Keratinocyte (primary cell): ENCODE measurements at regions not wholly inside any gene's neighbourhood (a gene's known extent, or its start where the extent isn't known, plus 50 kb on each side); places are given as distances from the start of the nearest gene placed in this dataset.

Experiments
- DNase-seq: peaks from one replicate; pipeline ENCODE4 v3.0.0-alpha.2; 2011; ENCODE audit warnings: low read depth, missing footprints, low spot score
- FAIRE-seq: peaks from 2 replicates; lab custom pipeline; 2011; peaks lifted over from hg19 to GRCh38; lab: Jason Lieb, UNC
- H2AFZ ChIP-seq: 2 replicates; pipeline ENCODE4 v1.6.0; 2012; ENCODE audit warnings: low read length, control low read depth, inconsistent platforms; ENCODE audit not compliant: control insufficient read depth
- H3K27ac ChIP-seq: 2 replicates; pipeline ENCODE4 v1.5.1; 2011; ENCODE audit warnings: low read length; ENCODE audit not compliant: control insufficient read depth, insufficient read depth
- H3K27me3 ChIP-seq: 3 replicates; pipeline ENCODE4 v1.6.0; 2011; ENCODE audit warnings: low read length; ENCODE audit not compliant: control insufficient read depth, insufficient read depth; ENCODE audit errors: extremely low read depth
- H3K36me3 ChIP-seq, 2 experiments: 2 replicates in 1 of 2; 3 replicates in 1 of 2; pipeline ENCODE4 v1.5.1; 2011; ENCODE audit warnings: low read length in 2 of 2, mild to moderate bottlenecking in 1 of 2; ENCODE audit not compliant: control insufficient read depth in 2 of 2, insufficient read depth in 2 of 2; ENCODE audit errors: extremely low read depth in 1 of 2
- H3K4me1 ChIP-seq: 3 replicates; pipeline ENCODE4 v1.5.1; 2011; ENCODE audit warnings: low read length; ENCODE audit not compliant: control insufficient read depth, insufficient read depth; ENCODE audit errors: extremely low read depth
- H3K4me2 ChIP-seq: 3 replicates; pipeline ENCODE4 v1.6.0; 2011; ENCODE audit warnings: low read depth, low read length; ENCODE audit not compliant: control insufficient read depth, insufficient read depth; ENCODE audit errors: extremely low read depth
- H3K4me3 ChIP-seq, 3 experiments: fragments of 200-600 bp in 1 of 3; sonication (generic) in 1 of 3; 2 replicates in 2 of 3; 3 replicates in 1 of 3; pipeline ENCODE4 v1.5.1; 2011 to 2016; ENCODE audit warnings: low read length in 3 of 3, mild to moderate bottlenecking in 3 of 3, control low read depth in 2 of 3, inconsistent platforms in 1 of 3, low read depth in 1 of 3, mixed read lengths in 1 of 3, mixed run types in 1 of 3, moderate library complexity in 1 of 3; ENCODE audit not compliant: control insufficient read depth in 2 of 3, insufficient read depth in 2 of 3; ENCODE audit errors: extremely low read depth in 1 of 3
- H3K79me2 ChIP-seq: 2 replicates; pipeline ENCODE4 v1.6.0; 2012; ENCODE audit warnings: low read length; ENCODE audit not compliant: control insufficient read depth, insufficient read depth
- H3K9ac ChIP-seq: 3 replicates; pipeline ENCODE4 v1.6.0; 2011; ENCODE audit warnings: low read length; ENCODE audit not compliant: control insufficient read depth, insufficient read depth; ENCODE audit errors: extremely low read depth
- H3K9me1 ChIP-seq: 3 replicates; pipeline ENCODE4 v1.6.0; 2011; ENCODE audit warnings: low read length; ENCODE audit not compliant: control insufficient read depth, insufficient read depth; ENCODE audit errors: extremely low read depth
- H3K9me3 ChIP-seq: 2 replicates; pipeline ENCODE4 v1.5.1; 2012; ENCODE audit warnings: low read depth, low read length; ENCODE audit not compliant: control insufficient read depth
- H4K20me1 ChIP-seq: 3 replicates; pipeline ENCODE4 v1.6.0; 2011; ENCODE audit warnings: low read length; ENCODE audit not compliant: control insufficient read depth, insufficient read depth; ENCODE audit errors: extremely low read depth
- EZH2 ChIP-seq: IDR thresholded peaks from one replicate; pipeline ENCODE4 v1.6.1; 2012; ENCODE audit warnings: inconsistent platforms, mild to moderate bottlenecking, low read length, moderate library complexity
- dilution Hi-C: fragments of 300-500 bp; cut with MboI; formaldehyde crosslinking; loops from one replicate; pipeline ENCODE4 v1.7.0; 2020; ENCODE audit warnings: low sequenced_read_pairs; ENCODE audit not compliant: extremely low pct_ligation_motif_present
- TF ChIP-seq, protein P1 (sequence below), 3 experiments: IDR thresholded peaks in 1 of 3; conservative IDR thresholded peaks in 1 of 3; optimal IDR thresholded peaks in 1 of 3; 2 replicates in 2 of 3; 3 replicates in 1 of 3; pipeline versions ENCODE3 to v1.5.1; 2011; ENCODE audit warnings: low read length in 3 of 3, mild to moderate bottlenecking in 3 of 3, moderate library complexity in 2 of 3, control low read depth in 1 of 3, inconsistent platforms in 1 of 3; ENCODE audit not compliant: insufficient read depth in 2 of 3; ENCODE audit errors: extremely low read depth in 1 of 3

GRCh38 chr17:68686108-68686988, 85.2 kb upstream of the FAM20A start:
- no peak overlapping the region for H3K4me2 ChIP-seq
- no peaks in the 10 kb centered on the region for H4K20me1 ChIP-seq
- dilution Hi-C loops, result no loop called here
- no peak overlapping the region for H3K9ac ChIP-seq
- no peak overlapping the region for H3K4me3 ChIP-seq
- H3K4me1 ChIP-seq, result no peaks in the 10 kb centered on the region
- H3K9me1 ChIP-seq, result no peaks in the 10 kb centered on the region
- no peaks in the 10 kb centered on the region for H3K36me3 ChIP-seq
- no peaks in the 10 kb centered on the region for H3K27me3 ChIP-seq
- FAIRE-seq (no peak), DNase-seq (no peak)
- no peaks in the 10 kb centered on the region for H3K9me3 ChIP-seq
- H3K27ac ChIP-seq, result no peak overlapping the region
- TF ChIP-seq, protein P1, sequence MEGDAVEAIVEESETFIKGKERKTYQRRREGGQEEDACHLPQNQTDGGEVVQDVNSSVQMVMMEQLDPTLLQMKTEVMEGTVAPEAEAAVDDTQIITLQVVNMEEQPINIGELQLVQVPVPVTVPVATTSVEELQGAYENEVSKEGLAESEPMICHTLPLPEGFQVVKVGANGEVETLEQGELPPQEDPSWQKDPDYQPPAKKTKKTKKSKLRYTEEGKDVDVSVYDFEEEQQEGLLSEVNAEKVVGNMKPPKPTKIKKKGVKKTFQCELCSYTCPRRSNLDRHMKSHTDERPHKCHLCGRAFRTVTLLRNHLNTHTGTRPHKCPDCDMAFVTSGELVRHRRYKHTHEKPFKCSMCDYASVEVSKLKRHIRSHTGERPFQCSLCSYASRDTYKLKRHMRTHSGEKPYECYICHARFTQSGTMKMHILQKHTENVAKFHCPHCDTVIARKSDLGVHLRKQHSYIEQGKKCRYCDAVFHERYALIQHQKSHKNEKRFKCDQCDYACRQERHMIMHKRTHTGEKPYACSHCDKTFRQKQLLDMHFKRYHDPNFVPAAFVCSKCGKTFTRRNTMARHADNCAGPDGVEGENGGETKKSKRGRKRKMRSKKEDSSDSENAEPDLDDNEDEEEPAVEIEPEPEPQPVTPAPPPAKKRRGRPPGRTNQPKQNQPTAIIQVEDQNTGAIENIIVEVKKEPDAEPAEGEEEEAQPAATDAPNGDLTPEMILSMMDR (optimal IDR thresholded peaks at IDR 0.05 in 1 of 3, IDR thresholded peaks at IDR 0.05 in 1 of 3, conservative IDR thresholded peaks at IDR 0.05 in 1 of 3; ENCODE audit: extremely low read depth in 1 of 3, insufficient read depth in 2 of 3, low read length in 3 of 3), result no peak
- no peak for TF ChIP-seq EZH2
- H3K79me2 ChIP-seq, result no peaks in the 10 kb centered on the region
- no peak overlapping the region for H2AFZ ChIP-seq

GRCh38 chr17:68684949-68685357, 83.8 kb upstream of the FAM20A start:
- dilution Hi-C loops, result no loop called here
- H3K4me2 ChIP-seq, result no peak overlapping the region
- no peaks in the 10 kb centered on the region for H3K27me3 ChIP-seq
- no peaks in the 10 kb centered on the region for H3K9me3 ChIP-seq
- no peaks in the 10 kb centered on the region for H3K4me1 ChIP-seq
- no peak overlapping the region for H3K27ac ChIP-seq
- FAIRE-seq, result no peak
- H3K4me3 ChIP-seq, result no peak overlapping the region
- TF ChIP-seq EZH2, result no peak
- TF ChIP-seq, protein P1 (optimal IDR thresholded peaks at IDR 0.05 in 1 of 3, IDR thresholded peaks at IDR 0.05 in 1 of 3, conservative IDR thresholded peaks at IDR 0.05 in 1 of 3; ENCODE audit: extremely low read depth in 1 of 3, insufficient read depth in 2 of 3, low read length in 3 of 3), result no peak
- DNase-seq, result no peak
- H2AFZ ChIP-seq, result no peak overlapping the region
- no peak overlapping the region for H3K9ac ChIP-seq
- no peaks in the 10 kb centered on the region for H3K36me3 ChIP-seq
- H3K79me2 ChIP-seq, result no peaks in the 10 kb centered on the region
- no peaks in the 10 kb centered on the region for H4K20me1 ChIP-seq
- no peaks in the 10 kb centered on the region for H3K9me1 ChIP-seq
